Activated naive CD8-positive, alpha-beta T cell treated with anti-CD3 and anti-CD28 coated beads, Interleukin-2, amount 10 ng/mL, durations not matched to agents 7 days and 5 days (primary cell): ENCODE measurements at regions not wholly inside any gene's neighbourhood (a gene's known extent, or its start where the extent isn't known, plus 50 kb on each side); places are given as distances from the start of the nearest gene placed in this dataset.
"Not testable (repeated sequence)": the region's sequence is repeated elsewhere in the genome, so short reads cannot be mapped to it uniquely, and the experiment has no call there.

Source experiments
- ATAC-seq: fragments of 150-1000 bp; cut with Tn5 transposase; one replicate; pipeline ENCODE4 v1.10.0; 2021; ENCODE audit warnings: low read depth, moderate library complexity
- POLR2A ChIA-PET: fragments of 350-600 bp; sonication (Branson Sonifier 250); formaldehyde crosslinking; loops from one replicate; lab custom pipeline; 2021; ENCODE audit warnings: antibody characterized with exemption; lab: Charles Lee
- DNase-seq: peaks from one replicate; pipeline ENCODE4 v3.0.0; 2021
- H3K27ac Mint-ChIP-seq: one replicate; pipeline ENCODE4 v1.8.0; 2022; ENCODE audit warnings: mild to moderate bottlenecking, mixed read lengths
- H3K27me3 Mint-ChIP-seq: one replicate; pipeline ENCODE4 v1.8.0; 2022; ENCODE audit warnings: mild to moderate bottlenecking, moderate library complexity, mixed read lengths
- H3K36me3 Mint-ChIP-seq: one replicate; pipeline ENCODE4 v1.8.0; 2021; ENCODE audit warnings: mild to moderate bottlenecking, mixed read lengths
- H3K4me1 Mint-ChIP-seq: one replicate; pipeline ENCODE4 v1.8.0; 2021; ENCODE audit warnings: mixed read lengths
- H3K4me3 Mint-ChIP-seq: one replicate; pipeline ENCODE4 v1.8.0; 2022; ENCODE audit warnings: mild to moderate bottlenecking, moderate library complexity, mixed read lengths
- H3K9me3 Mint-ChIP-seq: one replicate; pipeline ENCODE4 v1.8.0; 2021; ENCODE audit warnings: mixed read lengths

DNA sequence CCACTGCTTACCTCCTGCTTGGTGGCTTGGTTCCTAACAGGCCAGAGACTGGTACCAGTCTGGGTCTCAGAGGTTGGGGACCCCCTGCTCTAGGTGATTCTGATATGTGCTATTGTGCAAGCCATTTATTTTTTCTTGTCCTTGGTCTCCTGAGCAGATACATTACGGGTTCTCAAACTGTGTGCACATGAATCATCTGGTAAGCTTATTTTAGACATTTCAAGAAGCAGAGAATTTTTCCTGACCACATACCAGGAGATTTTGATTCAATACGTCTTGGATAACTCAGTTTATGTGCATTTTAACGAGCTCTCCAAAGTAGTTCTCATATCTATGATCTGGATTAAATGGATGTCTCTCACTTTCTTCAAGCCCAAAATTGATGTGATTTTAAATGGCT is 77.2 kb downstream of the FHIP1A start:
- H3K4me3 Mint-ChIP-seq: no peak overlapping the region
- no peak overlapping the region for H3K27ac Mint-ChIP-seq
- ATAC-seq (no peak), DNase-seq (no peak)
- no peaks in the 10 kb centered on the region for H3K4me1 Mint-ChIP-seq
- no peaks in the 10 kb centered on the region for H3K36me3 Mint-ChIP-seq
- H3K27me3 Mint-ChIP-seq: peaks cover 9% of the 10 kb centered on the region
- peaks cover 4% of the 10 kb centered on the region for H3K9me3 Mint-ChIP-seq
- POLR2A ChIA-PET: no interaction called here

- no peak for ATAC-seq
- H3K9me3 Mint-ChIP-seq: peaks cover 7% of the 10 kb centered on the region
- POLR2A ChIA-PET: no interaction called here
Measured at GRCh38 chr4:151488968-151489367, 80.0 kb downstream of the FHIP1A start.

DNA sequence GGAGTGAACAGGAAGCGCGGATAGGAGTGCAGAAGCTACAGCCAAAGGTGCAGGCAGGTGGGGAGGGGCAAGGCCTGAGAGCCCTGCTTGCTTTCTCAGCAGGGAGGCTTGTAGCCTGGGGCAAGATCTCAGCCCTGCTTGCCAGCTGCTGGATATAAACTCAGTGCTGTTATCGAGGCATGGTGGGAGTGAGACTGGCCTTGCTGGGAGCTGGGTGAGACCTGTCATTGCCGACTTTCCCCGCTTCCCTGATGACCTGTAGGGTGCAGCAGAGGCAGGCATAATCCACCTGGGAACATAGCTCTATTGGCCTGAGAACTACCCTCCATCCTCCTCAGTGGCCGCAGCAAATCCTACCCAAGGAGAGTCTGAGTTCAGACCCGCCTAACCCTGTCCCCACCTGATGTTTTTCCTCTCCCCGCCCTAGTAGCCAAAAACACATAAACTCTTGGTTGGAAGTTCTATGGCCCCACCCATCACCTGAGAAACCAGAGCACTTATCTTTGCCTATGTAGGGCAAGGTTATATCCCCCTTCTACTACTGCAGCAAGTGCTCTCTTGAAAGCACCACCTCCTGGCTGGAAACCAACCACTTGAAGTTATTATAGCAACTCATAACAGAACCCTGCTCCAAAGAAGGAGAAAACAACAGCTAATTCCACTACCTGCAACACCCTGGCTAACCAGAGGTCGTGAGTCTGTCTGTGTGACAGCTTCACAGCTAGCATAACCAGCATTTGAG is 80.7 kb downstream of the FHIP1A start:
- Mint-ChIP-seq H3K4me1 (no peaks in the 10 kb centered on the region), H3K36me3 (no peaks in the 10 kb centered on the region), H3K4me3 (no peak overlapping the region), H3K27me3 (peaks cover 2% of the 10 kb centered on the region), H3K27ac (no peak overlapping the region), H3K9me3 (peaks cover 7% of the 10 kb centered on the region)
- ATAC-seq (no peak), DNase-seq (no peak)
- POLR2A ChIA-PET: no interaction called here

More at GRCh38 chr4:151488968-151489367, 80.0 kb downstream of the FHIP1A start:
- peaks cover 2% of the 10 kb centered on the region for H3K27me3 Mint-ChIP-seq
- no peaks in the 10 kb centered on the region for H3K36me3 Mint-ChIP-seq
- no peaks in the 10 kb centered on the region for H3K4me1 Mint-ChIP-seq
- no peak overlapping the region for H3K4me3 Mint-ChIP-seq
- no peak for DNase-seq
- H3K27ac Mint-ChIP-seq: no peak overlapping the region

DNA sequence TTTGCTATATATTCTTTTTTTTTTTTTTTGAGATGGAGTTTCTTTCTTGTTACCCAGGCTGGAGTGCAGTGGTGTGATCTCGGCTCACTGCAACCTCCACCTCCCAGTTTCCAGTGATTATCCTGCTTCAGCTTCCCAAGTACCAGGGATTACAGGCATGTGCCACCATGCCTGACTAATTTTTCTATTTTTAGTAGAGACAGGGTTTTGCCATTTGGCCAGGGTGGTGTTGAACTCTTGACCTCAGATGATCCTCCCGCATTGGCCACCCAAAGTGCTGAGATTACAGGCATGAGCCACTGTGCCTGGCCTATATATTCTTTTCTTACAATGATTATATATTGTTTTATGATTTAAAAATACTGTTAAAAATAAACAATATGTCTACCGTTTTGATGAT is 86.6 kb downstream of the FHIP1A start:
- H3K4me1 Mint-ChIP-seq, H3K27ac Mint-ChIP-seq, H3K4me3 Mint-ChIP-seq, DNase-seq, H3K36me3 Mint-ChIP-seq, H3K27me3 Mint-ChIP-seq, ATAC-seq, POLR2A ChIA-PET: not testable (repeated sequence)
- peaks cover 13% of the 10 kb centered on the region for H3K9me3 Mint-ChIP-seq

DNA sequence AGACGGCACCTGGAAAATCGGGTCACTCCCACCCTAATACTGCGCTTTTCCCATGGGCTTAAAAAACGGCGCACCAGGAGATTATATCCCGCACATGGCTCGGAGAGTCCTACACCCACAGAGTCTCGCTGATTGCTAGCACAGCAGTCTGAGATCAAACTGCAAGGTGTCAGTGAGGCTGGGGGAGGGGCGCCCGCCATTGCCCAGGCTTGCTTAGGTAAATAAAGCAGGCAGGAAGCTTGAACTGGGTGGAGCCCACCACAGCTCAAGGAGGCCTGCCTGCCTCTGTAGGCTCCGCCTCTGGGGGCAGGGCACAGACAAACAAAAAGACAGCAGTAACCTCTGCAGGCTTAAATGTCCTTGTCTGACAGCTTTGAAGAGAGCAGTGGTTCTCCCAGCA is 102.6 kb downstream of the FHIP1A start:
- ATAC-seq, H3K27me3 Mint-ChIP-seq, DNase-seq, H3K36me3 Mint-ChIP-seq, H3K9me3 Mint-ChIP-seq, H3K4me3 Mint-ChIP-seq, H3K4me1 Mint-ChIP-seq, H3K27ac Mint-ChIP-seq, POLR2A ChIA-PET: not testable (repeated sequence)

- POLR2A ChIA-PET: no interaction called here
- no peak overlapping the region for H3K4me3 Mint-ChIP-seq
- peaks cover 1% of the 10 kb centered on the region for H3K9me3 Mint-ChIP-seq
- no peak overlapping the region for H3K27ac Mint-ChIP-seq
- H3K36me3 Mint-ChIP-seq: no peaks in the 10 kb centered on the region
- H3K4me1 Mint-ChIP-seq: no peaks in the 10 kb centered on the region
- ATAC-seq: no peak
- H3K27me3 Mint-ChIP-seq: peaks cover 7% of the 10 kb centered on the region
- no peak for DNase-seq
Measured at GRCh38 chr4:151517896-151518295, 108.9 kb downstream of the FHIP1A start.

- ATAC-seq: no peak
- Mint-ChIP-seq H3K4me3 (no peak overlapping the region), H3K27me3 (peaks cover 9% of the 10 kb centered on the region), H3K36me3 (no peaks in the 10 kb centered on the region), H3K27ac (no peak overlapping the region), H3K4me1 (no peaks in the 10 kb centered on the region), H3K9me3 (peaks cover 1% of the 10 kb centered on the region)
- DNase-seq: no peak
- POLR2A ChIA-PET: no interaction called here
Measured at GRCh38 chr4:151518359-151518758, 109.4 kb downstream of the FHIP1A start.

DNA sequence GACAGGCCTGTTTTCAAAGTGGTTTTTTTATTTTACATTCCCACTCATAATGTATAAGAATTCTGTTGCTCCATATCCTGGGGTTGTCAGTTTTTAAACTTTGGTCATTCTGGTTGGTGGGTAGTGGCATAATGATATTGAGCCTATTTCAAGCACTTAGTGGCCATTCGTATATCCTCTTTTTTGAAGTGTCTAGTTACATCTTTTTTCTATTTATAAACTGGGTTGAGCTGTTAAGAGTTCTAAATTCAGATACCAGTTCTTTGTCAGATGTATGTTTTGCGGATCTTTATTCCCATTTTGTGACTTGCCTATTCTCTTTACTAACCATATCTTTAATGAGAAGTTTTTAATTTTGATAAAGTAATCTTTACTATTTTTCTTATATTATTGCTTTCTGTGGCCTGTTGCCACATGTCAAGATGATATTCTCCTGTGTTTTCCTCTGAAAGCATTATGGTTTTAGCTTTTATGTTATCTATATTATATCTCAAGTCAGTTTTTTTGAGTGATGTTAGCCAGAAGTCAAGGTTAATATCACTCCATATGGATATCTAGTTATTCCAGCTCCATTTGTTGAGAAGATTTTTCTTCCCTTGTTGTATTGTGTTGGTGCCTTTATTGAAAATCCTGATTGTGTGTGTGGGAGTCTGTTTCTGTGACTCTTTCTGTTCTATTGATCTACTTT is 110.9 kb downstream of the FHIP1A start:
- H3K36me3 Mint-ChIP-seq: no peaks in the 10 kb centered on the region
- no peak overlapping the region for H3K27ac Mint-ChIP-seq
- peaks cover 3% of the 10 kb centered on the region for H3K4me1 Mint-ChIP-seq
- no peaks in the 10 kb centered on the region for H3K9me3 Mint-ChIP-seq
- DNase-seq: no peak
- POLR2A ChIA-PET: no interaction called here
- peaks cover 9% of the 10 kb centered on the region for H3K27me3 Mint-ChIP-seq
- ATAC-seq: no peak
- H3K4me3 Mint-ChIP-seq: no peak overlapping the region

DNA sequence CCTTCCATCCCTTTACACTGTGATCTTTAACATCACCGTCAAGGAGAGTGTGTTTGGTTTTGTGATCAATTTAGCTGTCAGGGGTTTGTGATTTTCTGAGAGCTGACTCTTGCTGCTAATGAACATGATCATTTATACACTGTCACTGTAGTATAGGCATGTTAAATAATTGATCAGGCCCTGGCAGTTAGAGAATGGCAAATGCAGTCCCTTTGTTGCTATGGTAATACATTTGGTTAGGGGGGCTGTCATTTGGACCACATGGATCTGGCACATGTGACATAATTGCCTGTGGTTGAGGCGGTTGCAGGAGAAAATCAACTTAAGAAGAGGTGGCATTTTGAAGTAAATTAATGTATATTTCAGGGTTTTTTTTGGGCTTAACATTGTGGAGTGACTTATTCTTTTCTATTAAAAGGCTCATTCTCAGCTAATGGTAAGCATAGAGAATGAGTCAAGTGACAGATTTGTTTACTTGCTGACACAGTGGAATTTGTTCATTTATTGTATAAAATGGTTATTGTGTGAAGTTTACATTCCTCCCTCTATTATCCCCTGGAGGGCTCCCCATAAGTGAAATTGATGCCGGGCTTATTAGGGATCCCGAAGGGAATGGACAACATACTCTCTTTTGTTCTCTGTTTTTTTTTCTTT is 114.0 kb downstream of the FHIP1A start:
- DNase-seq: no peak

GRCh38 chr4:151524610-151525009 is 115.6 kb downstream of the FHIP1A start:
- ATAC-seq: no peak
- Mint-ChIP-seq H3K9me3 (no peaks in the 10 kb centered on the region), H3K4me1 (peaks cover 3% of the 10 kb centered on the region), H3K27me3 (peaks cover 8% of the 10 kb centered on the region), H3K27ac (no peak overlapping the region), H3K4me3 (no peak overlapping the region), H3K36me3 (no peaks in the 10 kb centered on the region)
- POLR2A ChIA-PET: no interaction called here
- DNase-seq: no peak

More for the DNA sequence above, 114.0 kb downstream of the FHIP1A start:
- Mint-ChIP-seq H3K27ac (no peak overlapping the region), H3K4me3 (no peak overlapping the region), H3K4me1 (peaks cover 3% of the 10 kb centered on the region), H3K27me3 (peaks cover 9% of the 10 kb centered on the region), H3K36me3 (no peaks in the 10 kb centered on the region), H3K9me3 (no peaks in the 10 kb centered on the region)
- no peak for ATAC-seq
- POLR2A ChIA-PET: no interaction called here

GRCh38 chr4:151526489-151526888 is 117.5 kb downstream of the FHIP1A start:
- H3K4me1 Mint-ChIP-seq, POLR2A ChIA-PET, H3K4me3 Mint-ChIP-seq, H3K36me3 Mint-ChIP-seq, DNase-seq, H3K27ac Mint-ChIP-seq, H3K9me3 Mint-ChIP-seq, ATAC-seq: not testable (repeated sequence)
- H3K27me3 Mint-ChIP-seq: peaks cover 10% of the 10 kb centered on the region

DNA sequence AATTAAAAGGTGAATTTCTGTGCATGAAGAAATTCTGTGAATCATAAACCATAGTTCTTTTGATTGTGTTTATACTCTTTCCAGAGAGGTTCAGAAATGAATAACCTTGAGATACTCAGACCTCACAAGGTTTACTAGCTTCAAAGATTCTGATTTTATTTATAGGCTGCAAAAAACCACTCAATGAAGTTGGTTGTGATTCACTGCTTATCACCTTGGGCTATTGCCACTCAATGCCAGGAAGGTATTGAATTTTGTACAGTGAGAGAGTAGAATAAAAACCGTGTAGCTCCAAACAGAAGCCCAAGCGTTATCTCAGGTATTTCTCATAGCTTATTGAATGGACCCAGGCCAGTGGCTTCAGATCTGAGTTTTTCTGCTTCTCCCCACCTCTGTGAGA is 118.7 kb downstream of the FHIP1A start:
- Mint-ChIP-seq H3K4me3 (no peak overlapping the region), H3K27me3 (peaks cover 8% of the 10 kb centered on the region), H3K4me1 (peaks cover 3% of the 10 kb centered on the region), H3K36me3 (no peaks in the 10 kb centered on the region), H3K9me3 (no peaks in the 10 kb centered on the region), H3K27ac (no peak overlapping the region)
- POLR2A ChIA-PET: no interaction called here
- ATAC-seq (no peak), DNase-seq (no peak)

- no peaks in the 10 kb centered on the region for H3K9me3 Mint-ChIP-seq
- no peak overlapping the region for H3K27ac Mint-ChIP-seq
- H3K27me3 Mint-ChIP-seq: peaks cover 5% of the 10 kb centered on the region
- DNase-seq (no peak), ATAC-seq (no peak)
- no peak overlapping the region for H3K4me3 Mint-ChIP-seq
- H3K36me3 Mint-ChIP-seq: no peaks in the 10 kb centered on the region
- POLR2A ChIA-PET: no interaction called here
- peaks cover 3% of the 10 kb centered on the region for H3K4me1 Mint-ChIP-seq
Measured at GRCh38 chr4:151529187-151529586, 120.2 kb downstream of the FHIP1A start.

- no peak overlapping the region for H3K4me3 Mint-ChIP-seq
- H3K9me3 Mint-ChIP-seq: no peaks in the 10 kb centered on the region
- DNase-seq: no peak
- H3K4me1 Mint-ChIP-seq: no peaks in the 10 kb centered on the region
- no peak overlapping the region for H3K27ac Mint-ChIP-seq
- ATAC-seq: no peak
- no peaks in the 10 kb centered on the region for H3K36me3 Mint-ChIP-seq
- POLR2A ChIA-PET: no interaction called here
- peaks cover 5% of the 10 kb centered on the region for H3K27me3 Mint-ChIP-seq
Measured at GRCh38 chr4:151530230-151530629, 121.3 kb downstream of the FHIP1A start.
